ENCODE measurements at regions not wholly inside any gene's neighbourhood (a gene's known extent, or its start where the extent isn't known, plus 50 kb on each side); places are given as distances from the start of the nearest gene placed in this dataset.

GRCh38 chr16:6170022-6170421 lies 1072.4 kb upstream of the EEF2KMT start:
- no peaks in the 10 kb centered on the region for H3K27me3 ChIP-seq (ENCODE audit: control insufficient read depth, extremely low read depth, insufficient read depth, low read length)
- H3K9ac ChIP-seq (ENCODE audit: control insufficient read depth, extremely low read depth, insufficient read depth, low read length): no peak overlapping the region
- no peaks in the 10 kb centered on the region for H3K36me3 ChIP-seq (ENCODE audit: control insufficient read depth in 2 of 2, extremely low read depth in 1 of 2, insufficient read depth in 2 of 2, low read length in 2 of 2)
- FAIRE-seq (no peak), DNase-seq (ENCODE audit: low read depth, low spot score) (no peak)
- no peak overlapping the region for H3K4me3 ChIP-seq (ENCODE audit: control insufficient read depth in 2 of 3, extremely low read depth in 1 of 3, insufficient read depth in 2 of 3, low read depth in 1 of 3, low read length in 3 of 3)
- H3K79me2 ChIP-seq (ENCODE audit: control insufficient read depth, insufficient read depth, low read length): no peaks in the 10 kb centered on the region
- H4K20me1 ChIP-seq (ENCODE audit: control insufficient read depth, extremely low read depth, insufficient read depth, low read length): no peaks in the 10 kb centered on the region
- H2AFZ ChIP-seq (ENCODE audit: control insufficient read depth, low read length): no peak overlapping the region
- dilution Hi-C loops (cut with MboI; ENCODE audit: extremely low pct_ligation_motif_present, low sequenced_read_pairs): no loop called here
- H3K9me3 ChIP-seq (ENCODE audit: control insufficient read depth, low read depth, low read length): peaks cover 6% of the 10 kb centered on the region
- no peaks in the 10 kb centered on the region for H3K9me1 ChIP-seq (ENCODE audit: control insufficient read depth, extremely low read depth, insufficient read depth, low read length)
- H3K4me2 ChIP-seq (ENCODE audit: control insufficient read depth, extremely low read depth, insufficient read depth, low read depth, low read length): no peak overlapping the region
- no peaks in the 10 kb centered on the region for H3K4me1 ChIP-seq (ENCODE audit: control insufficient read depth, extremely low read depth, insufficient read depth, low read length)
- no peak overlapping the region for H3K27ac ChIP-seq (ENCODE audit: control insufficient read depth, insufficient read depth, low read length)
- TF ChIP-seq CTCF (optimal IDR thresholded peaks at IDR 0.05 in 1 of 3, IDR thresholded peaks at IDR 0.05 in 1 of 3, conservative IDR thresholded peaks at IDR 0.05 in 1 of 3; ENCODE audit: extremely low read depth in 1 of 3, insufficient read depth in 2 of 3, low read length in 3 of 3) (no peak), EZH2 (IDR thresholded peaks at IDR 0.05; ENCODE audit: low read length) (no peak)

DNA sequence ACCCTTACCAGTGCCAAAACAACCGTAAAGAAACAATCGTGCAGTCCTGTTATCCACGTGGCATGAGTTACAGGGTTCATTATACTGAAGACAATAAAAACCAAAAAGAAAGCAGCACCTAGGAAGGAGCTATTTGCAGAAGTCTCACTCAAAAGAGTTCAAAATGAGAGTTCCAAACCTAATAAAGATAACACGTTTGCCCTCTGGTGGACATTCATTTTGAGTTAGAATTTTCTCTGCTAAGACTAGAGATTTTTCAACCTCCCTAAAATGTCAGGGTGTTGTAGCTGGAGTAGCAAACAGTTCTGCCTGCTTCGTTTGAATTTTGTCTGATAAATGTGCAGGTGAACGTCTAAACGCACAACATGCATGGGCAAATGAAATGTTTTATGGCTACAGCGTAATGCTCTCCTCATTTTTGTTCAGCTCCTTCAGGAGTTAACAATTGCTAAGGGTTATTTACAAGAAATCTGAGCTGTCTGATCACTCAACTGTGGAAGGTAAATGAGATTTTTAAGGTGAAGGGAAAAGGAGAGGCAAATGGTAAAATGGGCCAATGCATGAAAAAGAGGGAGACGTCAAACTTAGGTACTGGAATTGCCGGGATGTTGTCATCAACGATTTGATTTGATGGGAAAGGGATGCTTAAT lies 1067.9 kb upstream of the EEF2KMT start:
- FAIRE-seq (no peak), DNase-seq (ENCODE audit: low read depth, low spot score) (no peak)
- no peak overlapping the region for H3K4me3 ChIP-seq (ENCODE audit: control insufficient read depth in 2 of 3, extremely low read depth in 1 of 3, insufficient read depth in 2 of 3, low read depth in 1 of 3, low read length in 3 of 3)

More for the DNA sequence above, 1067.9 kb upstream of the EEF2KMT start:
- Histone ChIP-seq H3K79me2 (ENCODE audit: control insufficient read depth, insufficient read depth, low read length) (no peaks in the 10 kb centered on the region), H4K20me1 (ENCODE audit: control insufficient read depth, extremely low read depth, insufficient read depth, low read length) (no peaks in the 10 kb centered on the region), H3K4me1 (ENCODE audit: control insufficient read depth, extremely low read depth, insufficient read depth, low read length) (no peaks in the 10 kb centered on the region), H3K4me2 (ENCODE audit: control insufficient read depth, extremely low read depth, insufficient read depth, low read depth, low read length) (no peak overlapping the region), H3K36me3 (ENCODE audit: control insufficient read depth in 2 of 2, extremely low read depth in 1 of 2, insufficient read depth in 2 of 2, low read length in 2 of 2) (no peaks in the 10 kb centered on the region), H3K27ac (ENCODE audit: control insufficient read depth, insufficient read depth, low read length) (no peak overlapping the region), H2AFZ (ENCODE audit: control insufficient read depth, low read length) (no peak overlapping the region), H3K27me3 (ENCODE audit: control insufficient read depth, extremely low read depth, insufficient read depth, low read length) (no peaks in the 10 kb centered on the region), H3K9me1 (ENCODE audit: control insufficient read depth, extremely low read depth, insufficient read depth, low read length) (no peaks in the 10 kb centered on the region), H3K9me3 (ENCODE audit: control insufficient read depth, low read depth, low read length) (peaks cover 3% of the 10 kb centered on the region), H3K9ac (ENCODE audit: control insufficient read depth, extremely low read depth, insufficient read depth, low read length) (no peak overlapping the region)
- peak in 1 of 3 experiments; percentile 10 for TF ChIP-seq CTCF (optimal IDR thresholded peaks at IDR 0.05 in 1 of 3, IDR thresholded peaks at IDR 0.05 in 1 of 3, conservative IDR thresholded peaks at IDR 0.05 in 1 of 3; ENCODE audit: extremely low read depth in 1 of 3, insufficient read depth in 2 of 3, low read length in 3 of 3)
- no peak for TF ChIP-seq EZH2 (IDR thresholded peaks at IDR 0.05; ENCODE audit: low read length)
- dilution Hi-C loops (cut with MboI; ENCODE audit: extremely low pct_ligation_motif_present, low sequenced_read_pairs): no loop called here

Measured in keratinocyte (primary cell).